HepG2 (cell line): ENCODE measurements at regions not wholly inside any gene's neighbourhood (a gene's known extent, or its start where the extent isn't known, plus 50 kb on each side); places are given as distances from the start of the nearest gene placed in this dataset.

Source experiments
- CAMTA2 ChIP-seq: sonication (generic); formaldehyde crosslinking; IDR thresholded peaks from 2 replicates; pipeline ENCODE4 v1.4.0; 2020; ENCODE audit warnings: mild to moderate bottlenecking, missing genetic modification reagents, borderline replicate concordance
- CHD2 ChIP-seq: IDR thresholded peaks from 2 replicates; pipeline ENCODE4 v1.6.1; 2011; ENCODE audit warnings: low read depth, low read length, improper control_type of control experiment
- FOXA1 ChIP-seq, 2 experiments: fragments of 450-650 bp in 1 of 2; sonication (generic) in 1 of 2; formaldehyde crosslinking in 1 of 2; IDR thresholded peaks; 2 replicates each; pipeline versions ENCODE4 v1.4.0 to v1.6.1; 2016 to 2020; ENCODE audit warnings: missing genetic modification reagents in 1 of 2
- FOXO1 ChIP-seq: sonication (generic); formaldehyde crosslinking; IDR thresholded peaks from 2 replicates; pipeline ENCODE4 v1.4.0; 2020; ENCODE audit warnings: missing genetic modification reagents
- KLF9 ChIP-seq: IDR thresholded peaks from 2 replicates; pipeline ENCODE4 v1.6.1; 2016; ENCODE audit warnings: low read depth
- MTF2 ChIP-seq: sonication (generic); formaldehyde crosslinking; IDR thresholded peaks from 2 replicates; pipeline ENCODE4 v1.5.0; 2020; ENCODE audit warnings: missing genetic modification reagents, borderline replicate concordance
- NFYB ChIP-seq: sonication (generic); formaldehyde crosslinking; IDR thresholded peaks from 2 replicates; pipeline ENCODE4 v1.4.0; 2020; ENCODE audit warnings: missing genetic modification reagents
- PHF21A ChIP-seq: sonication (generic); formaldehyde crosslinking; IDR thresholded peaks from 2 replicates; pipeline ENCODE4 v1.5.0; 2020; ENCODE audit warnings: mild to moderate bottlenecking, missing genetic modification reagents
- POGZ ChIP-seq: sonication (generic); formaldehyde crosslinking; IDR thresholded peaks from 2 replicates; pipeline ENCODE4 v1.4.0; 2020; ENCODE audit warnings: mild to moderate bottlenecking, missing genetic modification reagents
- ZNF12 ChIP-seq: sonication (generic); formaldehyde crosslinking; IDR thresholded peaks from 2 replicates; pipeline ENCODE4 v1.5.0; 2020; ENCODE audit warnings: missing genetic modification reagents
- ZNF430 ChIP-seq: sonication (generic); formaldehyde crosslinking; IDR thresholded peaks from 2 replicates; pipeline ENCODE4 v1.9.0; 2021; ENCODE audit warnings: mild to moderate bottlenecking, missing genetic modification reagents
- ZNF558 ChIP-seq: sonication (generic); formaldehyde crosslinking; IDR thresholded peaks from 2 replicates; pipeline ENCODE4 v1.9.0; 2022; ENCODE audit warnings: mild to moderate bottlenecking, missing genetic modification reagents, borderline replicate concordance
- ZNF709 ChIP-seq: sonication (generic); formaldehyde crosslinking; IDR thresholded peaks from 2 replicates; pipeline ENCODE4 v1.5.0; 2020; ENCODE audit warnings: mild to moderate bottlenecking, missing genetic modification reagents
- ZNF777 ChIP-seq: sonication (generic); formaldehyde crosslinking; IDR thresholded peaks from 2 replicates; pipeline ENCODE4 v1.4.0; 2020; ENCODE audit warnings: missing genetic modification reagents
- TF ChIP-seq, protein P1 (sequence below): sonication (generic); formaldehyde crosslinking; IDR thresholded peaks from 2 replicates; pipeline ENCODE4 v1.5.1; 2020; ENCODE audit warnings: mild to moderate bottlenecking, missing genetic modification reagents
- TF ChIP-seq, protein P2 (sequence below): IDR thresholded peaks from 2 replicates; pipeline ENCODE4 v1.6.1; 2016; ENCODE audit warnings: low read depth, control low read depth
- TF ChIP-seq, protein P3 (sequence below): sonication (generic); formaldehyde crosslinking; conservative IDR thresholded peaks from 2 replicates; pipeline ENCODE4 v1.4.0; 2020; ENCODE audit warnings: missing genetic modification reagents
- TF ChIP-seq, protein P4 (sequence below): sonication (generic); formaldehyde crosslinking; IDR thresholded peaks from 2 replicates; pipeline ENCODE4 v1.9.0; 2021; ENCODE audit warnings: missing genetic modification reagents, borderline replicate concordance
- TF ChIP-seq, protein P5 (sequence below): sonication (generic); formaldehyde crosslinking; IDR thresholded peaks from 2 replicates; pipeline ENCODE4 v1.4.0; 2020; ENCODE audit warnings: missing genetic modification reagents, low read depth, mild to moderate bottlenecking, borderline replicate concordance

DNA sequence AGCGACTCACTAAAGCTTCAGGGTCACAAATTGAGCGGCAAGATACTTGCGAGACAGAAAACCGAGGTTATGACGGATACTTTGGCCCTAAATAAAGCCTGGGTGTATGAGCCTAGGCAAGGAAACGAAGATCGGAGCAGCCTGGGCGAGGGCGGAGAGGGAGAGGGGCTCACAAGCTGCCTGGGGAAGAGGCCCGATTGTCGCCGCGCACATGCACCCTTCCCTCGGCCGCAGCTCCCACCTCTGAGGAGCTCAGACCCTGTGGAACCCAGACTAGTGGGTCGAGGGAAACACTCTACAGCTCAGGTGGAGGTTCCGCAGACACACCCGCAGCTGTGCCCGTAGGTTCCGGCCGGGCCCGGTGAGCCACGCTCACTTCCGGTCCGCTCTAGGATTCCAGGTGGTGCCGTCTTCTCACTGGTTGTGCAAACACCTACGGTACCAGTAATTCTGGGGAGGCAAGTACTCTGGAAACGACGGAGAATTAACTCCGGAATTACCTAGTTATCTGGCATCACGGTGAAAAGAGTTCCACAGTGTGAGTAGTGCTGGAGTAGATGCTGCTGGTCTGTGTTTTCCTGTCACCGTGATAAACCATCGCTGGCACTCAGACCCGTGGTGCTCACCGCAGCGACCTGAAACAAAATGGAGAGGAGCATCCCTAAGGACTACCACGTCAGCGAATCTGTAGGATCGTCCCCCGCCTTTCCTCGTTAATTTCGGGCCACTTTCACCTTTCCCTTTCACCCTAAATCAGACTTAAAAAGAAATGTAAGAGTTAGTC is 61.5 kb downstream of the GPX5 start (continued):
- TF ChIP-seq, protein P1, sequence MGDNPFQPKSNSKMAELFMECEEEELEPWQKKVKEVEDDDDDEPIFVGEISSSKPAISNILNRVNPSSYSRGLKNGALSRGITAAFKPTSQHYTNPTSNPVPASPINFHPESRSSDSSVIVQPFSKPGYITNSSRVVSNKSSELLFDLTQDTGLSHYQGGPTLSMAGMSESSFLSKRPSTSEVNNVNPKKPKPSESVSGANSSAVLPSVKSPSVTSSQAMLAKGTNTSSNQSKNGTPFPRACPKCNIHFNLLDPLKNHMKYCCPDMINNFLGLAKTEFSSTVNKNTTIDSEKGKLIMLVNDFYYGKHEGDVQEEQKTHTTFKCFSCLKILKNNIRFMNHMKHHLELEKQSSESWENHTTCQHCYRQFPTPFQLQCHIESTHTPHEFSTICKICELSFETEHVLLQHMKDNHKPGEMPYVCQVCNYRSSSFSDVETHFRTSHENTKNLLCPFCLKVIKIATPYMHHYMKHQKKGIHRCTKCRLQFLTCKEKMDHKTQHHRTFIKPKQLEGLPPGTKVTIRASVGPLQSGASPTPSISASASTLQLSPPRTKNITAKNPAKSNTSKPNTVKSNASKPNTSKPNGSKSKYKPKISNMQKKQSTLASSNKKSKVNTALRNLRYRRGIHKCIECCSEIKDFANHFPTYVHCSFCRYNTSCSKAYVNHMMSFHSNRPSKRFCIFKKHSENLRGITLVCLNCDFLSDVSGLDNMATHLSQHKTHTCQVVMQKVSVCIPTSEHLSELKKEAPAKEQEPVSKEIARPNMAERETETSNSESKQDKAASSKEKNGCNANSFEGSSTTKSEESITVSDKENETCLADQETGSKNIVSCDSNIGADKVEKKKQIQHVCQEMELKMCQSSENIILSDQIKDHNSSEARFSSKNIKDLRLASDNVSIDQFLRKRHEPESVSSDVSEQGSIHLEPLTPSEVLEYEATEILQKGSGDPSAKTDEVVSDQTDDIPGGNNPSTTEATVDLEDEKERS (CRISPR knock-in tag): peak; percentile 94
- TF ChIP-seq ZNF777 (CRISPR knock-in tag) (peak; percentile 75; the same call in 1 of the 2 replicates), ZNF12 (peak; percentile 67; the same call in 1 of the 2 replicates), MTF2 (CRISPR knock-in tag) (peak; percentile 49; the same call in 1 of the 2 replicates), CHD2 (peak; percentile 17; the same call in 1 of the 2 replicates), NFYB (CRISPR knock-in tag) (0 out of 2 replicates have a peak, but pooled peaks have one; percentile 16), PHF21A (CRISPR knock-in tag) (peak; percentile 81; the same call in 1 of the 2 replicates), ZNF709 (CRISPR knock-in tag) (peak; percentile 94; the same call in 1 of the 2 replicates), KLF9 (CRISPR knock-in tag) (no peak; the same call in none of the 2 replicates), CAMTA2 (no peak), FOXA1 (IDR thresholded peaks at IDR 0.05) (no peak), FOXA1 (CRISPR knock-in tag; IDR thresholded peaks at IDR 0.05) (peak; percentile 81), ZNF430 (peak; percentile 88), FOXO1 (peak; percentile 56; the same call in 1 of the 2 replicates), POGZ (peak; percentile 89), ZNF558 (no peak; the same call in 1 of the 2 replicates)
- TF ChIP-seq, protein P2, sequence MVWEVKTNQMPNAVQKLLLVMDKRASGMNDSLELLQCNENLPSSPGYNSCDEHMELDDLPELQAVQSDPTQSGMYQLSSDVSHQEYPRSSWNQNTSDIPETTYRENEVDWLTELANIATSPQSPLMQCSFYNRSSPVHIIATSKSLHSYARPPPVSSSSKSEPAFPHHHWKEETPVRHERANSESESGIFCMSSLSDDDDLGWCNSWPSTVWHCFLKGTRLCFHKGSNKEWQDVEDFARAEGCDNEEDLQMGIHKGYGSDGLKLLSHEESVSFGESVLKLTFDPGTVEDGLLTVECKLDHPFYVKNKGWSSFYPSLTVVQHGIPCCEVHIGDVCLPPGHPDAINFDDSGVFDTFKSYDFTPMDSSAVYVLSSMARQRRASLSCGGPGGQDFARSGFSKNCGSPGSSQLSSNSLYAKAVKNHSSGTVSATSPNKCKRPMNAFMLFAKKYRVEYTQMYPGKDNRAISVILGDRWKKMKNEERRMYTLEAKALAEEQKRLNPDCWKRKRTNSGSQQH (CRISPR knock-in tag): peak; percentile 92
- TF ChIP-seq, protein P3, sequence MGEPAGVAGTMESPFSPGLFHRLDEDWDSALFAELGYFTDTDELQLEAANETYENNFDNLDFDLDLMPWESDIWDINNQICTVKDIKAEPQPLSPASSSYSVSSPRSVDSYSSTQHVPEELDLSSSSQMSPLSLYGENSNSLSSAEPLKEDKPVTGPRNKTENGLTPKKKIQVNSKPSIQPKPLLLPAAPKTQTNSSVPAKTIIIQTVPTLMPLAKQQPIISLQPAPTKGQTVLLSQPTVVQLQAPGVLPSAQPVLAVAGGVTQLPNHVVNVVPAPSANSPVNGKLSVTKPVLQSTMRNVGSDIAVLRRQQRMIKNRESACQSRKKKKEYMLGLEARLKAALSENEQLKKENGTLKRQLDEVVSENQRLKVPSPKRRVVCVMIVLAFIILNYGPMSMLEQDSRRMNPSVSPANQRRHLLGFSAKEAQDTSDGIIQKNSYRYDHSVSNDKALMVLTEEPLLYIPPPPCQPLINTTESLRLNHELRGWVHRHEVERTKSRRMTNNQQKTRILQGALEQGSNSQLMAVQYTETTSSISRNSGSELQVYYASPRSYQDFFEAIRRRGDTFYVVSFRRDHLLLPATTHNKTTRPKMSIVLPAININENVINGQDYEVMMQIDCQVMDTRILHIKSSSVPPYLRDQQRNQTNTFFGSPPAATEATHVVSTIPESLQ (CRISPR knock-in tag): no peak
- TF ChIP-seq, protein P4, sequence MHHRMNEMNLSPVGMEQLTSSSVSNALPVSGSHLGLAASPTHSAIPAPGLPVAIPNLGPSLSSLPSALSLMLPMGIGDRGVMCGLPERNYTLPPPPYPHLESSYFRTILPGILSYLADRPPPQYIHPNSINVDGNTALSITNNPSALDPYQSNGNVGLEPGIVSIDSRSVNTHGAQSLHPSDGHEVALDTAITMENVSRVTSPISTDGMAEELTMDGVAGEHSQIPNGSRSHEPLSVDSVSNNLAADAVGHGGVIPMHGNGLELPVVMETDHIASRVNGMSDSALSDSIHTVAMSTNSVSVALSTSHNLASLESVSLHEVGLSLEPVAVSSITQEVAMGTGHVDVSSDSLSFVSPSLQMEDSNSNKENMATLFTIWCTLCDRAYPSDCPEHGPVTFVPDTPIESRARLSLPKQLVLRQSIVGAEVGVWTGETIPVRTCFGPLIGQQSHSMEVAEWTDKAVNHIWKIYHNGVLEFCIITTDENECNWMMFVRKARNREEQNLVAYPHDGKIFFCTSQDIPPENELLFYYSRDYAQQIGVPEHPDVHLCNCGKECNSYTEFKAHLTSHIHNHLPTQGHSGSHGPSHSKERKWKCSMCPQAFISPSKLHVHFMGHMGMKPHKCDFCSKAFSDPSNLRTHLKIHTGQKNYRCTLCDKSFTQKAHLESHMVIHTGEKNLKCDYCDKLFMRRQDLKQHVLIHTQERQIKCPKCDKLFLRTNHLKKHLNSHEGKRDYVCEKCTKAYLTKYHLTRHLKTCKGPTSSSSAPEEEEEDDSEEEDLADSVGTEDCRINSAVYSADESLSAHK: no peak
- TF ChIP-seq, protein P5, sequence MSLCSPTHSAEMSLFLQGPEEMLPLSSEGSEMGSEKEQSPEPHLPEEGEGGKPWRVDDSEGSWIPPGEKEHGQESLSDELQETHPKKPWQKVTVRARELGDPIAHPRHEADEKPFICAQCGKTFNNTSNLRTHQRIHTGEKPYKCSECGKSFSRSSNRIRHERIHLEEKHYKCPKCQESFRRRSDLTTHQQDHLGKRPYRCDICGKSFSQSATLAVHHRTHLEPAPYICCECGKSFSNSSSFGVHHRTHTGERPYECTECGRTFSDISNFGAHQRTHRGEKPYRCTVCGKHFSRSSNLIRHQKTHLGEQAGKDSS (CRISPR knock-in tag): peak; percentile 96
